PC-3 (cell line): ENCODE measurements at regions not wholly inside any gene's neighbourhood (a gene's known extent, or its start where the extent isn't known, plus 50 kb on each side); places are given as distances from the start of the nearest gene placed in this dataset.

Experiments used
- ATAC-seq: fragments of 200-7000 bp; cut with Tn5 transposase; 2 replicates; pipeline ENCODE4 v1.9.1; 2020; ENCODE audit warnings: mild to moderate bottlenecking, moderate library complexity
- BruUV-seq: library from RNA; stranded (reverse); fragments of 400-500 nt; replicated peaks from 2 replicates; lab custom pipeline; 2021; lab: Mats Ljungman, UMichigan
- CTCF ChIA-PET: fragments of 300-600 bp; sonication (Branson Sonifier 250); formaldehyde crosslinking; loops from one replicate; lab custom pipeline; 2022; ENCODE audit warnings: antibody characterized with exemption; lab: Charles Lee
- POLR2A ChIA-PET: fragments of 300-600 bp; sonication (Branson Sonifier 250); formaldehyde crosslinking; loops from one replicate; lab custom pipeline; 2022; ENCODE audit warnings: antibody characterized with exemption; ENCODE audit not compliant: unreplicated experiment; lab: Charles Lee
- DNase-seq: peaks from one replicate; pipeline ENCODE4 v3.0.0-alpha.2; 2015
- H2AFZ ChIP-seq: fragments of 300-600 bp; sonication (generic); 2 replicates; pipeline ENCODE4 v1.6.0; 2016; ENCODE audit warnings: antibody characterized with exemption, low read length
- H3F3A ChIP-seq: fragments of 300-600 bp; sonication (generic); one replicate; pipeline ENCODE4 v1.6.0; 2017; ENCODE audit warnings: antibody characterized with exemption, low read length, control low read depth, mild to moderate bottlenecking; ENCODE audit not compliant: unreplicated experiment
- H3K27ac ChIP-seq: fragments of 300-600 bp; sonication (generic); 2 replicates; pipeline ENCODE4 v1.5.1; 2016; ENCODE audit warnings: mild to moderate bottlenecking, low read length
- H3K27me3 ChIP-seq: fragments of 300-600 bp; sonication (generic); 2 replicates; pipeline ENCODE4 v1.6.1; 2016; ENCODE audit warnings: low read length, mixed read lengths
- H3K36me3 ChIP-seq: fragments of 300-600 bp; sonication (generic); 2 replicates; pipeline ENCODE4 v1.6.1; 2016; ENCODE audit warnings: low read depth, mixed run types, low read length, mixed read lengths
- H3K4me1 ChIP-seq: fragments of 300-600 bp; sonication (generic); 2 replicates; pipeline ENCODE4 v1.5.1; 2016; ENCODE audit warnings: low read length; ENCODE audit not compliant: insufficient read depth
- H3K4me2 ChIP-seq: fragments of 300-600 bp; sonication (generic); 2 replicates; pipeline ENCODE4 v1.6.0; 2016; ENCODE audit warnings: low read length
- H3K4me3 ChIP-seq: fragments of 300-600 bp; sonication (generic); 2 replicates; pipeline ENCODE4 v1.5.1; 2016; ENCODE audit warnings: mild to moderate bottlenecking, low read length, mixed read lengths
- H3K79me2 ChIP-seq: fragments of 300-600 bp; sonication (generic); 2 replicates; pipeline ENCODE4 v1.6.1; 2017; ENCODE audit warnings: low read length, mixed read lengths
- H3K9ac ChIP-seq: fragments of 300-600 bp; sonication (generic); 2 replicates; pipeline ENCODE4 v1.6.0; 2016; ENCODE audit warnings: mild to moderate bottlenecking, low read length
- H3K9me2 ChIP-seq: fragments of 300-600 bp; sonication (generic); replicated peaks from 2 replicates; pipeline ENCODE4 v1.6.1; 2016; ENCODE audit warnings: mixed run types, low read length, mixed read lengths
- H3K9me3 ChIP-seq: fragments of 300-600 bp; sonication (generic); 2 replicates; pipeline ENCODE4 v1.6.1; 2016; ENCODE audit warnings: low read length, mixed read lengths
- H4K20me1 ChIP-seq: fragments of 300-600 bp; sonication (generic); 2 replicates; pipeline ENCODE4 v1.6.1; 2016; ENCODE audit warnings: low read length, mixed read lengths
- EZH2 ChIP-seq: fragments of 300-600 bp; sonication (generic); IDR thresholded peaks from one replicate; pipeline ENCODE4 v1.6.1; 2017; ENCODE audit warnings: antibody characterized with exemption, mild to moderate bottlenecking, low read length; ENCODE audit not compliant: unreplicated experiment
- EZH2phosphoT487 ChIP-seq: fragments of 300-600 bp; sonication (generic); IDR thresholded peaks from 2 replicates; pipeline ENCODE4 v1.6.1; 2018; ENCODE audit warnings: mild to moderate bottlenecking, antibody characterized with exemption, low read length, borderline replicate concordance
- intact Hi-C: fragments of 100-400 bp; cut with micrococcal nuclease; formaldehyde crosslinking; loops from 2 replicates; pipeline ENCODE4 v1.9.0; 2023
- TF ChIP-seq, protein P1 (sequence below): fragments of 300-600 bp; sonication (generic); conservative IDR thresholded peaks from 2 replicates; pipeline ENCODE4 v1.5.1; 2017; ENCODE audit warnings: antibody characterized with exemption, low read depth, mild to moderate bottlenecking, low read length

DNA sequence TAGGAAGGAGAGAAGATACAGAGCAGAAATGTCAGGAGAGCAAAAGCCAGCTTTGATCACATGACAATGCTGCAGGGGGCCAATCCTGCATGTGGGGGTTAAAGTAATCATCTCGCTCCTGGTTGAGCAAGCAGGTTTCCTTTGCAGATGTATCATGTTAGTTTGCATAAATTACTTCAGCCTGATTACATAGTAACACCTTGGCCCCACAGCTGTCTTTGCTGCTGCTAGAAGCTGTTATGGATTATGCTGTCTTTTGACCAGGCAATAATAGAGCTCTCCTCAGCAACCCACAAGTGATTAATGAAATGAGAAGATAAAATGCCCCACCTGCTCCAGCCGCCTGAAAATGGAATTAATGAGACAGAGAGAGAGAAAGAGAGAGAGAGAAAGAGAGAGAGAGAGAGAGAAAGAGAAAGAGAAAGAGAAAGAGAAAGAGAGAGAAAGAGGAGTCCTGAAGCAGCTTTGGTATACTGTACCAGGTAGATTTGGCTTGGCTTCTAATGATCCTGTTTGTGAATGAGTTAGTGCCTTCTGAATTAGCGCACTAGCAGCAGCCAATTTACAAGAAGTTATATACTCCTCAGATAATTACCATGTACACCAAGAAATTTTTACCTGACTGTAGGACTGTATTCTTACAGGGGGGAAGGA is 174.3 kb upstream of the RORB start:
- no TSS peak for BruUV-seq
- ATAC-seq = no peak
- no peak overlapping the region for H3K4me2 ChIP-seq
- H4K20me1 ChIP-seq = no peaks in the 10 kb centered on the region
- ChIA-PET POLR2A (no interaction called here), CTCF (no interaction called here)
- H2AFZ ChIP-seq = no peak overlapping the region
- H3K79me2 ChIP-seq = no peaks in the 10 kb centered on the region
- H3K9me2 ChIP-seq = no peaks in the 10 kb centered on the region
- H3K36me3 ChIP-seq = no peaks in the 10 kb centered on the region
- no peak for TF ChIP-seq EZH2phosphoT487
- no peak for TF ChIP-seq EZH2
- TF ChIP-seq, protein P1, sequence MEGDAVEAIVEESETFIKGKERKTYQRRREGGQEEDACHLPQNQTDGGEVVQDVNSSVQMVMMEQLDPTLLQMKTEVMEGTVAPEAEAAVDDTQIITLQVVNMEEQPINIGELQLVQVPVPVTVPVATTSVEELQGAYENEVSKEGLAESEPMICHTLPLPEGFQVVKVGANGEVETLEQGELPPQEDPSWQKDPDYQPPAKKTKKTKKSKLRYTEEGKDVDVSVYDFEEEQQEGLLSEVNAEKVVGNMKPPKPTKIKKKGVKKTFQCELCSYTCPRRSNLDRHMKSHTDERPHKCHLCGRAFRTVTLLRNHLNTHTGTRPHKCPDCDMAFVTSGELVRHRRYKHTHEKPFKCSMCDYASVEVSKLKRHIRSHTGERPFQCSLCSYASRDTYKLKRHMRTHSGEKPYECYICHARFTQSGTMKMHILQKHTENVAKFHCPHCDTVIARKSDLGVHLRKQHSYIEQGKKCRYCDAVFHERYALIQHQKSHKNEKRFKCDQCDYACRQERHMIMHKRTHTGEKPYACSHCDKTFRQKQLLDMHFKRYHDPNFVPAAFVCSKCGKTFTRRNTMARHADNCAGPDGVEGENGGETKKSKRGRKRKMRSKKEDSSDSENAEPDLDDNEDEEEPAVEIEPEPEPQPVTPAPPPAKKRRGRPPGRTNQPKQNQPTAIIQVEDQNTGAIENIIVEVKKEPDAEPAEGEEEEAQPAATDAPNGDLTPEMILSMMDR = no peak
- H3K9ac ChIP-seq = no peak overlapping the region
- H3F3A ChIP-seq = no peaks in the 10 kb centered on the region
- H3K27me3 ChIP-seq = no peaks in the 10 kb centered on the region
- no peak overlapping the region for H3K4me3 ChIP-seq
- no peak for DNase-seq
- H3K4me1 ChIP-seq = no peaks in the 10 kb centered on the region
- no peak overlapping the region for H3K27ac ChIP-seq
- intact Hi-C loops = no loop called here
- no peaks in the 10 kb centered on the region for H3K9me3 ChIP-seq

DNA sequence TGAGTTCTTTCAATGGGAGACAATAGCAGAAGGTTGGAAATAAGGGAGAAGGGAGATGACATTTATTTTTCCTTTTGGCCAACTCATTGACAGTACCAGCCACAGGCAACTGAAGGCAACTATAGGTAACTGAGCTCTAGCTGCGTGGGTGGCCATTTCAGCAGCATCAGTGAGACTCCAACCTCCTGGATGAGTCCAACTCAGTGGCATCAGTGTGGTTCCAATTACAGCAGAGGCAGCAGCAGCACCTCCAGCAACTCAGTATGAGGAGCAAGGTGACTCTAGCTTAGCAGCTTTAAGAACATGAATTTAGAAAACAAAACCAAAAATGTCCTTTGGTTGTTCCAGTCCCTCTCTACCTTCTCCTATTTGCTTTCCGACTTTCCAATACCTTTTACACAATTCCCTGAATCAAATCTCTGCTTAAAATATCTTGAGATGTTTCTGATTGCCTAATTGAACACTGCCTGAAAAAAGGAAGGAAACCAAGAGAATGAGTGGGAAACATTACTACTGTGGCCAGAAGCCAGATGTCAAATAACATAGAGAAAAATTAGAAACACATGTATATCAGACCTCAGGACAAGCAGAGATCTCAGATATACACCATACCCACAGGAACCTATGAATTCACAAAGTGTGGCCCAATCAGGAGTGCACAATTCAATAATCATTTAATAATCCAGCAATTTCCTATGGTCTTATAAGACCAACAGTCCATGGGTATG is 166.5 kb upstream of the RORB start:
- intact Hi-C loops = no loop called here

More for the DNA sequence above, 166.5 kb upstream of the RORB start:
- Histone ChIP-seq H3K4me3 (no peak overlapping the region), H3K79me2 (no peaks in the 10 kb centered on the region), H2AFZ (no peak overlapping the region), H3K27me3 (no peaks in the 10 kb centered on the region), H3K4me2 (no peak overlapping the region), H3K4me1 (no peaks in the 10 kb centered on the region), H3F3A (no peaks in the 10 kb centered on the region), H3K27ac (no peak overlapping the region), H3K9me2 (no peaks in the 10 kb centered on the region), H4K20me1 (no peaks in the 10 kb centered on the region), H3K9me3 (no peaks in the 10 kb centered on the region), H3K36me3 (no peaks in the 10 kb centered on the region), H3K9ac (no peak overlapping the region)
- ATAC-seq (no peak), DNase-seq (no peak)
- ChIA-PET CTCF (no interaction called here), POLR2A (no interaction called here)
- no TSS peak for BruUV-seq
- TF ChIP-seq, protein P1 = no peak
- no peak for TF ChIP-seq EZH2phosphoT487
- no peak for TF ChIP-seq EZH2
